IMR-90 (cell line): ENCODE measurements at regions not wholly inside any gene's neighbourhood (a gene's known extent, or its start where the extent isn't known, plus 50 kb on each side); places are given as distances from the start of the nearest gene placed in this dataset.

Source experiments
- ATAC-seq: fragments of 200-7000 bp; cut with Tn5 transposase; 2 replicates; pipeline ENCODE4 v1.9.1; 2020; ENCODE audit warnings: low read depth, mild to moderate bottlenecking, moderate library complexity
- BruUV-seq: library from RNA; stranded (reverse); fragments of 400-500 nt; replicated peaks from 2 replicates; lab custom pipeline; 2021; lab: Mats Ljungman, UMichigan
- CTCF ChIA-PET: fragments of 300-600 bp; formaldehyde crosslinking; extraction: SDS; loops from one replicate; lab custom pipeline; 2021; ENCODE audit warnings: antibody characterized with exemption; lab: Yijun Ruan, JAX
- POLR2A ChIA-PET: fragments of 300-600 bp; sonication (Branson Sonifier 250); formaldehyde crosslinking; loops from one replicate; lab custom pipeline; 2022; ENCODE audit warnings: antibody characterized with exemption; ENCODE audit not compliant: unreplicated experiment; lab: Charles Lee
- DNase-seq: peaks from one replicate; pipeline ENCODE4 v3.0.0; 2013
- H2AFZ ChIP-seq: replicated peaks from 2 replicates; pipeline ENCODE3; 2013; ENCODE audit warnings: low read length, mild to moderate bottlenecking; ENCODE audit not compliant: poor library complexity
- H2AK5ac ChIP-seq: 2 replicates; pipeline ENCODE4 v1.6.1; 2013; ENCODE audit warnings: low read depth, low read length, inconsistent platforms
- H2AK9ac ChIP-seq: replicated peaks from 2 replicates; pipeline ENCODE3; 2013; ENCODE audit warnings: mild to moderate bottlenecking, low read depth, low read length, moderate library complexity; ENCODE audit not compliant: poor library complexity
- H2BK120ac ChIP-seq: 2 replicates; pipeline ENCODE4 v1.6.1; 2013; ENCODE audit warnings: low read depth, low read length, inconsistent platforms
- H2BK15ac ChIP-seq: 3 replicates; pipeline ENCODE4 v1.6.1; 2013; ENCODE audit warnings: low read depth, low read length, inconsistent platforms
- H2BK20ac ChIP-seq: 2 replicates; pipeline ENCODE4 v1.6.1; 2013; ENCODE audit warnings: low read depth, mild to moderate bottlenecking, inconsistent platforms, low read length, moderate library complexity
- H2BK5ac ChIP-seq: 2 replicates; pipeline ENCODE4 v1.6.1; 2013; ENCODE audit warnings: mild to moderate bottlenecking, low read depth, low read length, inconsistent platforms; ENCODE audit not compliant: poor library complexity, severe bottlenecking
- H3K14ac ChIP-seq: replicated peaks from 2 replicates; pipeline ENCODE4 v1.6.1; 2013; ENCODE audit warnings: low read depth, low read length, inconsistent platforms
- H3K18ac ChIP-seq: 2 replicates; pipeline ENCODE4 v1.6.1; 2013; ENCODE audit warnings: low read depth, low read length, control low read depth
- H3K23ac ChIP-seq: 2 replicates; pipeline ENCODE4 v1.6.1; 2013; ENCODE audit warnings: low read depth, low read length, inconsistent platforms
- H3K27ac ChIP-seq: 2 replicates; pipeline ENCODE4 v1.5.1; 2013; ENCODE audit warnings: mild to moderate bottlenecking, control low read depth, low read length; ENCODE audit not compliant: insufficient read depth
- H3K27me3 ChIP-seq: 2 replicates; pipeline ENCODE4 v1.6.1; 2013; ENCODE audit warnings: low read length; ENCODE audit not compliant: control insufficient read depth, insufficient read depth
- H3K36me3 ChIP-seq: 2 replicates; pipeline ENCODE4 v1.6.1; 2013; ENCODE audit warnings: low read length, mixed read lengths; ENCODE audit not compliant: control insufficient read depth, insufficient read depth
- H3K4ac ChIP-seq: 2 replicates; pipeline ENCODE4 v1.6.1; 2013; ENCODE audit warnings: low read depth, low read length, inconsistent platforms
- H3K4me1 ChIP-seq: 2 replicates; pipeline ENCODE4 v1.6.1; 2013; ENCODE audit warnings: low read length, mixed read lengths; ENCODE audit not compliant: control insufficient read depth, insufficient read depth
- H3K4me2 ChIP-seq: 2 replicates; pipeline ENCODE4 v1.6.1; 2013; ENCODE audit warnings: low read depth, mild to moderate bottlenecking, control low read depth, low read length, moderate library complexity
- H3K4me3 ChIP-seq: 2 replicates; pipeline ENCODE4 v1.5.1; 2013; ENCODE audit warnings: low read depth, mild to moderate bottlenecking, control low read depth, low read length, moderate library complexity; ENCODE audit not compliant: insufficient read depth
- H3K56ac ChIP-seq: 2 replicates; pipeline ENCODE4 v1.6.1; 2013; ENCODE audit warnings: low read length, inconsistent platforms; ENCODE audit not compliant: insufficient read depth; ENCODE audit errors: extremely low read depth
- H3K79me1 ChIP-seq, 2 experiments: 2 replicates each; pipeline ENCODE4 v1.6.1; 2013; ENCODE audit warnings: low read length in 2 of 2, inconsistent platforms in 1 of 2, low read depth in 1 of 2
- H3K9ac ChIP-seq: 2 replicates; pipeline ENCODE4 v1.6.1; 2013; ENCODE audit warnings: low read depth, low read length, control low read depth
- H3K9me1 ChIP-seq: 2 replicates; pipeline ENCODE4 v1.6.1; 2013; ENCODE audit warnings: low read length, inconsistent platforms; ENCODE audit not compliant: insufficient read depth
- H3K9me3 ChIP-seq: 2 replicates; pipeline ENCODE4 v1.6.1; 2013; ENCODE audit warnings: low read length; ENCODE audit not compliant: control insufficient read depth, insufficient read depth
- H4K20me1 ChIP-seq: 2 replicates; pipeline ENCODE4 v1.6.1; 2013; ENCODE audit warnings: low read length, inconsistent platforms; ENCODE audit not compliant: insufficient read depth
- H4K5ac ChIP-seq: 2 replicates; pipeline ENCODE4 v1.6.1; 2013; ENCODE audit warnings: mild to moderate bottlenecking, low read depth, low read length, control low read depth
- H4K8ac ChIP-seq, 2 experiments: 2 replicates each; pipeline ENCODE4 v1.6.1; 2013; ENCODE audit warnings: low read depth in 2 of 2, low read length in 2 of 2, control low read depth in 1 of 2, inconsistent platforms in 1 of 2
- H4K91ac ChIP-seq: 2 replicates; pipeline ENCODE4 v1.6.1; 2013; ENCODE audit warnings: low read depth, low read length, inconsistent platforms; ENCODE audit not compliant: insufficient read depth
- BHLHE40 ChIP-seq: fragments of 150-350 bp; IDR thresholded peaks from 2 replicates; pipeline ENCODE4 v1.6.1; 2016; ENCODE audit warnings: mild to moderate bottlenecking, low read depth, low read length
- CEBPB ChIP-seq: IDR thresholded peaks from 2 replicates; pipeline ENCODE4 v1.6.1; 2012; ENCODE audit warnings: low read depth, low read length, improper control_type of control experiment
- MAFK ChIP-seq: IDR thresholded peaks from 2 replicates; pipeline ENCODE4 v1.6.1; 2012; ENCODE audit warnings: low read depth, low read length, improper control_type of control experiment
- MAZ ChIP-seq: IDR thresholded peaks from 2 replicates; pipeline ENCODE4 v1.6.1; 2012; ENCODE audit warnings: low read depth, mild to moderate bottlenecking, low read length, improper control_type of control experiment, moderate library complexity, borderline replicate concordance
- MXI1 ChIP-seq: IDR thresholded peaks from 2 replicates; pipeline ENCODE4 v1.6.1; 2012; ENCODE audit warnings: low read depth, mild to moderate bottlenecking, low read length, moderate library complexity, borderline replicate concordance
- POLR2A ChIP-seq: IDR thresholded peaks from 2 replicates; pipeline ENCODE4 v1.6.1; 2012; ENCODE audit warnings: mild to moderate bottlenecking, low read depth, low read length
- RAD21 ChIP-seq: IDR thresholded peaks from 2 replicates; pipeline ENCODE4 v1.6.1; 2012; ENCODE audit warnings: low read length, improper control_type of control experiment
- RCOR1 ChIP-seq: IDR thresholded peaks from 2 replicates; pipeline ENCODE4 v1.6.1; 2012; ENCODE audit warnings: mild to moderate bottlenecking, low read length, improper control_type of control experiment; ENCODE audit not compliant: insufficient replicate concordance
- RFX5 ChIP-seq: IDR thresholded peaks from 2 replicates; pipeline ENCODE4 v1.8.0; 2012; ENCODE audit warnings: low read depth, mild to moderate bottlenecking, low read length, moderate library complexity
- SMC3 ChIP-seq: fragments of 150-350 bp; IDR thresholded peaks from 2 replicates; pipeline ENCODE4 v1.6.1; 2016; ENCODE audit warnings: low read depth, mild to moderate bottlenecking, antibody characterized with exemption, low read length, moderate library complexity
- USF2 ChIP-seq: fragments of 150-350 bp; IDR thresholded peaks from 2 replicates; pipeline ENCODE4 v1.6.1; 2017; ENCODE audit warnings: mild to moderate bottlenecking, antibody characterized with exemption, low read length, low read depth
- WGBS, 2 experiments: methylation state at CpG; one replicate each; pipeline versions ENCODE4 v1.1.5 to v1.1.7; 2013; ENCODE audit warnings: missing lambda C conversion rate in 2 of 2; ENCODE audit not compliant: insufficient read length in 1 of 2; ENCODE audit errors: extremely low coverage in 2 of 2; 5-methylcytosine and 5-hydroxymethylcytosine counted together
- dilution Hi-C: fragments of 300-500 bp; cut with HindIII; formaldehyde crosslinking; loops from one replicate; pipeline ENCODE4 v1.14.3; 2018; ENCODE audit warnings: low sequenced_read_pairs; ENCODE audit not compliant: unreplicated experiment
- in situ Hi-C: fragments of 300-500 bp; cut with MboI; formaldehyde crosslinking; loops from 3 replicates; pipeline ENCODE4 v1.14.3; 2019; ENCODE audit warnings: low sequenced_read_pairs, inconsistent platforms, mixed read lengths
- intact Hi-C: fragments of 100-400 bp; cut with micrococcal nuclease; formaldehyde crosslinking; loops from 2 replicates; pipeline ENCODE4 v1.10.0; 2022

- no peak overlapping the region for H2BK120ac ChIP-seq
- no peak overlapping the region for H4K91ac ChIP-seq
- no peaks in the 10 kb centered on the region for H3K4me1 ChIP-seq
- H2AFZ ChIP-seq, result no peak overlapping the region
- H2BK20ac ChIP-seq, result no peak overlapping the region
- no peak for ATAC-seq
- H3K9ac ChIP-seq, result no peak overlapping the region
- no peaks in the 10 kb centered on the region for H3K79me1 ChIP-seq
- H4K20me1 ChIP-seq, result no peaks in the 10 kb centered on the region
- CTCF ChIA-PET, result interaction anchor here (0.9 to 1.4 kb wide), 6 partner anchors 11 to 291 kb away, joined by 3 to 7 read pairs (median 4); no protein-coding TSS in a partner anchor
- BruUV-seq, result no TSS peak
- intact Hi-C loops (loop anchor here (1.0 kb wide), 1 partner anchor 110 kb away; no protein-coding TSS in a partner anchor), dilution Hi-C loops (no loop called here), in situ Hi-C loops (no loop called here)
- no peak overlapping the region for H3K56ac ChIP-seq
- H3K4me3 ChIP-seq, result no peak overlapping the region
- no CpG with 5 or more reads among the region's 6 CpGs for WGBS, 2 experiments
- H2AK5ac ChIP-seq, result no peak overlapping the region
- H3K27ac ChIP-seq, result no peak overlapping the region
- H3K4me2 ChIP-seq, result no peak overlapping the region
- H3K4ac ChIP-seq, result no peak overlapping the region
- H3K27me3 ChIP-seq, result peaks cover 5% of the 10 kb centered on the region; the same call in 1 of the 2 replicates
- no peak for DNase-seq
- no peaks in the 10 kb centered on the region for H3K9me1 ChIP-seq
- no peaks in the 10 kb centered on the region for H3K9me3 ChIP-seq
- H4K8ac ChIP-seq, result no peak overlapping the region
- H2BK15ac ChIP-seq, result no peak overlapping the region
- H3K14ac ChIP-seq, result no peak overlapping the region
- H3K18ac ChIP-seq, result no peak overlapping the region
- no peak overlapping the region for H3K23ac ChIP-seq
- TF ChIP-seq USF2, result no peak
- TF ChIP-seq SMC3, result no peak
- no peak for TF ChIP-seq MAFK
- TF ChIP-seq CEBPB, result no peak
- TF ChIP-seq RAD21, result no peak
- TF ChIP-seq MAZ, result no peak
- TF ChIP-seq POLR2A, result no peak
- TF ChIP-seq RFX5, result no peak
- TF ChIP-seq MXI1, result no peak
- TF ChIP-seq BHLHE40, result no peak
- TF ChIP-seq RCOR1, result no peak
- no peak overlapping the region for H4K5ac ChIP-seq
- POLR2A ChIA-PET, result no interaction called here
- no peak overlapping the region for H2AK9ac ChIP-seq
- no peaks in the 10 kb centered on the region for H3K36me3 ChIP-seq
- H2BK5ac ChIP-seq, result no peak overlapping the region
Measured at GRCh38 chr2:84314250-84314649, 144.8 kb downstream of the SUCLG1 start.
